Testis (tissue), 2 donors: ENCODE measurements at regions not wholly inside any gene's neighbourhood (a gene's known extent, or its start where the extent isn't known, plus 50 kb on each side); places are given as distances from the start of the nearest gene placed in this dataset.

Experiments used
- DNase-seq: peaks from one replicate; pipeline ENCODE4 v3.0.0-alpha.2; 2019
- H3K27ac ChIP-seq, 2 donors: fragments of 200-600 bp; sonication (generic); one replicate each; pipeline ENCODE4 v1.5.1; 2019
- H3K27me3 ChIP-seq: fragments of 200-600 bp; sonication (generic); one replicate; pipeline ENCODE4 v1.5.1; 2019
- H3K36me3 ChIP-seq: fragments of 200-600 bp; sonication (generic); one replicate; pipeline ENCODE4 v1.5.1; 2017; ENCODE audit warnings: low read depth; ENCODE audit errors: missing control alignments
- H3K4me1 ChIP-seq: fragments of 200-600 bp; sonication (generic); one replicate; pipeline ENCODE4 v1.5.1; 2019
- H3K4me3 ChIP-seq, 2 donors: fragments of 200-600 bp; sonication (generic); one replicate each; pipeline ENCODE4 v1.5.1; 2017 to 2019
- H3K9me3 ChIP-seq: fragments of 200-600 bp; sonication (generic); one replicate; pipeline ENCODE4 v1.5.1; 2017
- POLR2A ChIP-seq: fragments of 450-650 bp; IDR thresholded peaks from one replicate; pipeline ENCODE4 v1.6.1; 2017; ENCODE audit warnings: antibody characterized with exemption, mild to moderate bottlenecking, moderate library complexity
- WGBS, 2 donors: methylation state at CpG; one replicate each; pipeline ENCODE4 v1.1.5; 2018; 5-methylcytosine and 5-hydroxymethylcytosine counted together
- intact Hi-C: fragments of 100-400 bp; cut with DNase I; formaldehyde crosslinking; loops from one replicate; pipeline ENCODE4 v1.15.1; 2023; ENCODE audit warnings: low total_unique reads
- TF ChIP-seq, protein P1 (sequence below), 3 experiments: fragments of 450-650 bp in 2 of 3; fragments of 200-600 bp in 1 of 3; sonication (generic) in 1 of 3; IDR thresholded peaks; one replicate each; pipeline ENCODE4 v1.5.1; 2016 to 2019; ENCODE audit warnings: antibody characterized with exemption in 3 of 3, mild to moderate bottlenecking in 2 of 3, moderate library complexity in 1 of 3

DNA sequence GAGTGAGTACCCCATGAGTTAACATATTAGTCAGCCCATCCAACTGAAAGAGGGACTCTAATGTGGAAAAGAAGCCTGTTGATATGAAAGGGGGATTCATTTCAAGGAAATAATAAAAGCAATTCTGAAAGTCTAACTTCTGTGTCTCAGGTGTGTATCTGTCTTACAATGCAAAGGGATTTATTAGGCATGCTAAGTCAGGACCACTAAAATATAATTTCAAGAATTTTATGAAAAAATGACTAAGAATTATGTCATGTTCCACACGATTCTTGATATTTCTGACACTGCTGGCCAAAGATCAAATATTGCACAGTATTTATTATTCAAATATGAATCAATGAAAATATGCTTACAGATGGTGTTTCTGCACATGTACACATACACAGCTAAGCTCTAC, 130.8 kb downstream of the KLF12 start:
- no peak overlapping the region for H3K4me3 ChIP-seq
- no peak for DNase-seq
- no peaks in the 10 kb centered on the region for H3K36me3 ChIP-seq
- no peak overlapping the region for H3K27ac ChIP-seq
- H3K4me1 ChIP-seq, result no peaks in the 10 kb centered on the region
- intact Hi-C loops, result no loop called here
- H3K27me3 ChIP-seq, result no peaks in the 10 kb centered on the region
- no peaks in the 10 kb centered on the region for H3K9me3 ChIP-seq
- WGBS, 2 donors, result 60 to 62% methylated on average over 1 of the region's 1 CpG
- TF ChIP-seq, protein P1, sequence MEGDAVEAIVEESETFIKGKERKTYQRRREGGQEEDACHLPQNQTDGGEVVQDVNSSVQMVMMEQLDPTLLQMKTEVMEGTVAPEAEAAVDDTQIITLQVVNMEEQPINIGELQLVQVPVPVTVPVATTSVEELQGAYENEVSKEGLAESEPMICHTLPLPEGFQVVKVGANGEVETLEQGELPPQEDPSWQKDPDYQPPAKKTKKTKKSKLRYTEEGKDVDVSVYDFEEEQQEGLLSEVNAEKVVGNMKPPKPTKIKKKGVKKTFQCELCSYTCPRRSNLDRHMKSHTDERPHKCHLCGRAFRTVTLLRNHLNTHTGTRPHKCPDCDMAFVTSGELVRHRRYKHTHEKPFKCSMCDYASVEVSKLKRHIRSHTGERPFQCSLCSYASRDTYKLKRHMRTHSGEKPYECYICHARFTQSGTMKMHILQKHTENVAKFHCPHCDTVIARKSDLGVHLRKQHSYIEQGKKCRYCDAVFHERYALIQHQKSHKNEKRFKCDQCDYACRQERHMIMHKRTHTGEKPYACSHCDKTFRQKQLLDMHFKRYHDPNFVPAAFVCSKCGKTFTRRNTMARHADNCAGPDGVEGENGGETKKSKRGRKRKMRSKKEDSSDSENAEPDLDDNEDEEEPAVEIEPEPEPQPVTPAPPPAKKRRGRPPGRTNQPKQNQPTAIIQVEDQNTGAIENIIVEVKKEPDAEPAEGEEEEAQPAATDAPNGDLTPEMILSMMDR (IDR thresholded peaks at IDR 0.05), result no peak
- TF ChIP-seq POLR2A, result no peak

DNA sequence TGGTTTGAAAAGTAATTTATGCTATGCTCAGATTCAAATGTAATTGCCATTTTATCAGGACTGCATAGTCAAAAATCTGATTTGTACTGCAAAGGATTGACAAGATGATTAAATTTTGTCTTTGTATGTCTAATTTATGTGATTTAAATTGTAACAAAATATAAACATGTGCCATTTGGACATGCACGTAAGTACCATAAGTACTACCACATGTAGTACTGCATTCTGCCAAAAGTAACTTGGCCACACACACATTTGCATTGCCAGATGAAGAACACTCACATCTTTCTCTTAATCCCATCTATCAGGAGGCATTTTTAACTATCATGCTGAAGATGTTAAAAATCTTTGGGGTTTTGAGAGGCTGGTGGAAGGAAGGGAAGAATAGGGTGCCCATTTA, 133.3 kb downstream of the KLF12 start:
- 55 to 70% methylated on average over 1 of the region's 1 CpG for WGBS, 2 donors

DNA sequence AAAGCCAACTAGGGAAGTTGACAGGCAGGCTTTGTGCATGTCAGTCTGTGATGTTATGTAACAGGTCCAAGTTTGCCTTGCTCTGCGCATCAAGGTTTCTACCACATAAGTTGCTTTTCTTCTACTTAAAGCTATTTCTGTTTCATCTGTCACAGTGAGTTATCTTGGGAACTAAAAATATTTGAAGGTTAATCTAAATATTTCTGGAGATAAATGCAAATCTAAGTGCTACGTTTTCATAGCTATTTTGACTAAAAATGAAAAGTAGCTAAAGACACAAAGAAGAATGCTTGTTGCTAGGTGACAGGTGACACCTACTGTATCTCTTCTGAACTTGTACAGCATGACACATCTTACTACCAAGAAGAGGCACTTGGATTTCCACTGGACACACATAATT, 135.6 kb downstream of the KLF12 start:
- WGBS, 2 donors, result 76 to 83% methylated on average over 2 of the region's 2 CpGs
- Histone ChIP-seq H3K36me3 (no peaks in the 10 kb centered on the region), H3K4me3 (no peak overlapping the region), H3K27me3 (no peaks in the 10 kb centered on the region), H3K27ac (no peak overlapping the region), H3K9me3 (no peaks in the 10 kb centered on the region), H3K4me1 (no peaks in the 10 kb centered on the region)
- no peak for TF ChIP-seq POLR2A
- TF ChIP-seq, protein P1 (IDR thresholded peaks at IDR 0.05), result no peak
- intact Hi-C loops, result no loop called here
- DNase-seq, result no peak

More for the DNA sequence above, 133.3 kb downstream of the KLF12 start:
- Histone ChIP-seq H3K4me3 (no peak overlapping the region), H3K36me3 (no peaks in the 10 kb centered on the region), H3K9me3 (no peaks in the 10 kb centered on the region), H3K27ac (no peak overlapping the region), H3K27me3 (no peaks in the 10 kb centered on the region), H3K4me1 (no peaks in the 10 kb centered on the region)
- intact Hi-C loops, result no loop called here
- DNase-seq, result no peak
- TF ChIP-seq POLR2A, result no peak
- TF ChIP-seq, protein P1 (IDR thresholded peaks at IDR 0.05), result no peak

DNA sequence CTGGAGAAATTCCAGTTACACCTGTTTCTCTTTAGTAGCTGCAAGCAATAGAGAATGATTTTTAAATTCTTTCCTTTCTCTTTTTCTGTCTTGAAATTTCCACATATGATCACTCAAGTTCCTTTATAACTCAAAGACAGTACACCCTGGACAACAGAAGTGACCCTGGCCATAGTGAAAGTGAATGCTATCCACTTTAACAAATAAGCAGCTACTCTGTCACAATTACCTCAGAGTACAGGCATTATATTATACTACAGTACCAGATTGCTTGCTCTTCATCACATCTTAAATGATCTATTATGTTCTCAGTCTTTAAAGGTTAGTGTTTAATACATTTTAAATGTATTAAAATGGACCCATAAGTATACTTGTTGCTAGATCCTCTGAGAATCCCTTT, 136.2 kb downstream of the KLF12 start:
- Histone ChIP-seq H3K27ac (no peak overlapping the region), H3K9me3 (no peaks in the 10 kb centered on the region), H3K27me3 (no peaks in the 10 kb centered on the region), H3K4me3 (no peak overlapping the region), H3K4me1 (no peaks in the 10 kb centered on the region), H3K36me3 (no peaks in the 10 kb centered on the region)
- TF ChIP-seq, protein P1 (IDR thresholded peaks at IDR 0.05), result no peak
- TF ChIP-seq POLR2A, result no peak
- DNase-seq, result no peak
- intact Hi-C loops, result no loop called here

DNA sequence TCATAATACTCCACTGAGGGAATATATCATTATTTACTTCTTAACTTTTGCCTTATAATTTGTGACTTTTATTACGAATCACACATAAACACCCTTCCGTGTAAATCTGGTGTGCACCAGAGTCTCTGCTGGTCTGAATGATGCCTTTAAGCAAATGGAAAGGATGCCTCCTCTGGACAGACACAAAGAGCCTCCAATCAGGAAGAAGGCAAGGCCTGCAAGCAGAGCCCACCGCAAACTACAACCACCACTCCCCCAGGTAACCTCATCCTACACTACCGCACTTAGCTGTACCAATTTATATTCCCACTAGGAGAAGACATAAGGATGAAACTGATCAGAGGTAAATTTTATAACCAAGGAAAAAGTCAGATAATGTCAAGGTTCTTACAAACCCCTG, 137.6 kb downstream of the KLF12 start:
- Histone ChIP-seq H3K4me1 (no peaks in the 10 kb centered on the region), H3K27ac (no peak overlapping the region), H3K4me3 (no peak overlapping the region), H3K36me3 (no peaks in the 10 kb centered on the region), H3K9me3 (no peaks in the 10 kb centered on the region), H3K27me3 (no peaks in the 10 kb centered on the region)
- no peak for DNase-seq
- TF ChIP-seq POLR2A, result no peak
- TF ChIP-seq, protein P1 (IDR thresholded peaks at IDR 0.05), result no peak
- WGBS, 2 donors, result 93 to 96% methylated on average over 4 of the region's 4 CpGs
- intact Hi-C loops, result no loop called here
